ENCODE measurements at regions not wholly inside any gene's neighbourhood (a gene's known extent, or its start where the extent isn't known, plus 50 kb on each side); places are given as distances from the start of the nearest gene placed in this dataset.

DNA sequence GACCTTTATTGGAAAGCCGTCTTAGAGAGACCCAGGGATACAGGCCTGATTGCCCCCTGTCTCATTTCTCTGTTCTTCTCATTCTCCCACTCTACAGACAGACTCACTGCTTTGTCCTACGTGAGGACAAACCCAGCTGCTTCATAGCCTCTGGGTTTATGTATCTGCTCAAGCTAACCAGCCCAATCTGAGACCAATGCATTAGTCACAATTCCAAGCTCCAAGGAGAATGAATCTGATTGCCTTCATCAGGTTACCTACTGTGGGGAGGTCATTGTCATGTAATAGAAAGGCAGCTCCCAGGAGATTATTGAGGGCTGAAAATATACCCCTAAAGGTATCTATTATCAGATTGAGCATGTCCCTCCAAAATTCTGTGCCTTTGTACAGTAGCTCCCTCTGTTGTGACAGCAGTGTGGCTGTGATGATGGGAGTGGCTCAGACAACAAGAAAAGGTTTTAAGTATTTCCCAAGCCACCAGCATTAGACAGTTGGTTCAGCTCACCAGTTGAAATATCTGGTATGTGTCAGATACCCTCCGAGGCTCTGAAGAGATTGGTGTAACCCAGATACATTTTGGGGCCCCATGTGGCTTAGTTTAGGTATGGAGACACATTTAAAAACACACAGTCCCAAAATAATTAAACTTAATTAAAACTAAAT lies 123.1 kb upstream of the EEPD1 start:
- WGBS (ENCODE audit: insufficient coverage), result 79% methylated on average over 2 of the region's 3 CpGs

DNA sequence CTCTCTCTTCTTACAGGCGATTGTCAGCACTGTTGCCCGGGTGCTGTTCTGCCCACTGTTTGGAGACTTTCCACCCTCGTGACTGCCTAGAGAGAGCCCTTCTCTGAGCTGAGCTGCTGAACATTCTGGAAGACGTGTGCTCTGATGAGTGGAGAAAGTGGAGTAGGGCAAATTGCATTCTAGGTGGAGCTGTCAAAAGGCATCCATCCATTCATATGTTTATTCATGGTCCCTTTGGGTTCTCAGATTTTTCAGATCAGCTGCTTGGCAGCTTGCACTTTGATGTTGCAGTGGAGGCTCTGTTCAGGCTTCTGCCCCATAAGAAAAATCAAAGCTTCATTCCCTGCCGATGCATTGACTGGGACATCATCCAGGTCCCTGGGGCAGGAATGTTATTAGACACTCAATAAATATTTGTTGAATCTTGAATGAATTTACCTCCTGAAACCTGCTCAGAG lies 120.7 kb upstream of the EEPD1 start:
- peaks cover 2% of the 10 kb centered on the region for H3K27me3 ChIP-seq (ENCODE audit: control insufficient read depth, insufficient read depth, low read length)
- no peak overlapping the region for H3K4me3 ChIP-seq (ENCODE audit: low read length)
- peaks cover 39% of the 10 kb centered on the region for H3K4me1 ChIP-seq (ENCODE audit: control insufficient read depth, insufficient read depth, low read length)
- no peak overlapping the region for H3K27ac ChIP-seq (ENCODE audit: low read length)
- WGBS (ENCODE audit: insufficient coverage), result 90% methylated on average over 2 of the region's 5 CpGs
- no peaks in the 10 kb centered on the region for H3K36me3 ChIP-seq (ENCODE audit: control insufficient read depth, insufficient read depth, low read length)
- no peak for DNase-seq
- H3K9me3 ChIP-seq (replicated peaks; ENCODE audit: control insufficient read depth, low read depth, low read length), result no peaks in the 10 kb centered on the region

More for the DNA sequence above, 123.1 kb upstream of the EEPD1 start:
- H3K4me1 ChIP-seq (ENCODE audit: control insufficient read depth, insufficient read depth, low read length), result peaks cover 16% of the 10 kb centered on the region
- H3K36me3 ChIP-seq (ENCODE audit: control insufficient read depth, insufficient read depth, low read length), result no peaks in the 10 kb centered on the region
- no peak overlapping the region for H3K4me3 ChIP-seq (ENCODE audit: low read length)
- peaks cover 2% of the 10 kb centered on the region for H3K27me3 ChIP-seq (ENCODE audit: control insufficient read depth, insufficient read depth, low read length)
- no peaks in the 10 kb centered on the region for H3K9me3 ChIP-seq (replicated peaks; ENCODE audit: control insufficient read depth, low read depth, low read length)
- no peak overlapping the region for H3K27ac ChIP-seq (ENCODE audit: low read length)
- DNase-seq, result no peak

GRCh38 chr7:36034020-36034419 lies 119.0 kb upstream of the EEPD1 start:
- no peak for DNase-seq
- H3K4me1 ChIP-seq (ENCODE audit: control insufficient read depth, insufficient read depth, low read length), result peaks cover 43% of the 10 kb centered on the region
- H3K36me3 ChIP-seq (ENCODE audit: control insufficient read depth, insufficient read depth, low read length), result no peaks in the 10 kb centered on the region
- WGBS (ENCODE audit: insufficient coverage), result 94% methylated on average over 2 of the region's 4 CpGs
- H3K4me3 ChIP-seq (ENCODE audit: low read length), result no peak overlapping the region
- H3K27me3 ChIP-seq (ENCODE audit: control insufficient read depth, insufficient read depth, low read length), result peaks cover 2% of the 10 kb centered on the region
- H3K27ac ChIP-seq (ENCODE audit: low read length), result no peak overlapping the region
- no peaks in the 10 kb centered on the region for H3K9me3 ChIP-seq (replicated peaks; ENCODE audit: control insufficient read depth, low read depth, low read length)

DNA sequence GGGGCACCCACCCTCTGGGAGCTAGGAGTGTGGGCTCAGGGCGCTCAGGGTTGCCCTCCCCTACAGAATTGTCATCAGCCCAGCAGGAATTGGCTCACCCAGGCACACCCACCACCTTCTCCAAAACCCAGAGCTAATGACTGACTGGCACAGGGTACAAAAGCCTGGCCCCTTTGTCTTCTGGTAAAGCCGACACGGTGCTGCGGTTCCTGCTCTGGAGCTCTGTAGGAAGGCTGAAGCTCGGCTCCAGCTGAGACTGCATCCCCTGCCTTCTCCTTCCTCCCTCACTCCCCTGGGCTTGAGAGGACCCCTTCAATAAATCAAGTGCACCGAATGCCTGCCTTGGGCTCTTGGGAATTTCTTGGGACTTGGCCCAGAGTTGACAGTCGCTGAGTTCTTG lies 117.9 kb upstream of the EEPD1 start:
- Histone ChIP-seq H3K27ac (ENCODE audit: low read length) (peak overlapping the region; percentile 90), H3K4me1 (ENCODE audit: control insufficient read depth, insufficient read depth, low read length) (peaks cover 34% of the 10 kb centered on the region), H3K9me3 (replicated peaks; ENCODE audit: control insufficient read depth, low read depth, low read length) (no peaks in the 10 kb centered on the region), H3K36me3 (ENCODE audit: control insufficient read depth, insufficient read depth, low read length) (no peaks in the 10 kb centered on the region), H3K27me3 (ENCODE audit: control insufficient read depth, insufficient read depth, low read length) (peaks cover 2% of the 10 kb centered on the region), H3K4me3 (ENCODE audit: low read length) (no peak overlapping the region)
- 71% methylated on average over 7 of the region's 7 CpGs for WGBS (ENCODE audit: insufficient coverage)
- DNase-seq, result no peak

GRCh38 chr7:36036590-36036989 lies 116.5 kb upstream of the EEPD1 start:
- H3K27me3 ChIP-seq (ENCODE audit: control insufficient read depth, insufficient read depth, low read length), result peaks cover 2% of the 10 kb centered on the region
- peaks cover 33% of the 10 kb centered on the region for H3K4me1 ChIP-seq (ENCODE audit: control insufficient read depth, insufficient read depth, low read length)
- H3K27ac ChIP-seq (ENCODE audit: low read length), result peak overlapping the region; percentile 90
- no peaks in the 10 kb centered on the region for H3K36me3 ChIP-seq (ENCODE audit: control insufficient read depth, insufficient read depth, low read length)
- H3K4me3 ChIP-seq (ENCODE audit: low read length), result no peak overlapping the region
- no peak for DNase-seq
- WGBS (ENCODE audit: insufficient coverage), result 58% methylated on average over 3 of the region's 4 CpGs
- no peaks in the 10 kb centered on the region for H3K9me3 ChIP-seq (replicated peaks; ENCODE audit: control insufficient read depth, low read depth, low read length)

GRCh38 chr7:36037121-36037662 lies 115.9 kb upstream of the EEPD1 start:
- Histone ChIP-seq H3K4me3 (ENCODE audit: low read length) (no peak overlapping the region), H3K27ac (ENCODE audit: low read length) (peak overlapping the region; percentile 90), H3K9me3 (replicated peaks; ENCODE audit: control insufficient read depth, low read depth, low read length) (no peaks in the 10 kb centered on the region), H3K27me3 (ENCODE audit: control insufficient read depth, insufficient read depth, low read length) (peaks cover 2% of the 10 kb centered on the region), H3K36me3 (ENCODE audit: control insufficient read depth, insufficient read depth, low read length) (no peaks in the 10 kb centered on the region), H3K4me1 (ENCODE audit: control insufficient read depth, insufficient read depth, low read length) (peaks cover 33% of the 10 kb centered on the region)
- WGBS (ENCODE audit: insufficient coverage), result 31% methylated on average over 3 of the region's 11 CpGs
- DNase-seq, result peak; percentile 90

- H3K36me3 ChIP-seq (ENCODE audit: control insufficient read depth, insufficient read depth, low read length), result no peaks in the 10 kb centered on the region
- no peak overlapping the region for H3K4me3 ChIP-seq (ENCODE audit: low read length)
- DNase-seq, result no peak
- H3K27me3 ChIP-seq (ENCODE audit: control insufficient read depth, insufficient read depth, low read length), result peaks cover 2% of the 10 kb centered on the region
- H3K4me1 ChIP-seq (ENCODE audit: control insufficient read depth, insufficient read depth, low read length), result peaks cover 31% of the 10 kb centered on the region
- H3K9me3 ChIP-seq (replicated peaks; ENCODE audit: control insufficient read depth, low read depth, low read length), result no peaks in the 10 kb centered on the region
- 100% methylated on average over 1 of the region's 7 CpGs for WGBS (ENCODE audit: insufficient coverage)
- H3K27ac ChIP-seq (ENCODE audit: low read length), result peak overlapping the region; percentile 78
Measured at GRCh38 chr7:36038063-36038721, 114.9 kb upstream of the EEPD1 start.

DNA sequence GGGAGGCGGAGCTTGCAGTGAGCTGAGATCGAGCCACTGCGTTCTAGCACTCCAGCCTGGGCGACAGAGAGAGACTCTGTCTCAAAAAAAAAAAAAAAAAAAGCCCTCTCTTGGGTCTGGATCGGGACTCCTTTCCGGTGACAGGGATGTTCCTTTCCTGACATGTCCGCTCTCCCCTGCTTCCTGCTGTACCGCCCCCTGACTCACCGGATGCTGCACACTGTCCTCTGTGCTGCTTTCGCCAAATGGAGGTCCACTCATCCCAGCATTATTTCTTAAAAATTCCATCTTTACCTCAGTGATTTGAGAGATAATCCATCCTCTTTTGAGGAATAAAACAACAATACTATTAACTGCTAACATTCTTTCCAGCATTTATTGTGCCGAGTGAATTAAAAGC lies 113.8 kb upstream of the EEPD1 start:
- H3K9me3 ChIP-seq (replicated peaks; ENCODE audit: control insufficient read depth, low read depth, low read length), result no peaks in the 10 kb centered on the region
- no peaks in the 10 kb centered on the region for H3K36me3 ChIP-seq (ENCODE audit: control insufficient read depth, insufficient read depth, low read length)
- H3K4me3 ChIP-seq (ENCODE audit: low read length), result no peak overlapping the region
- H3K4me1 ChIP-seq (ENCODE audit: control insufficient read depth, insufficient read depth, low read length), result peaks cover 32% of the 10 kb centered on the region
- WGBS (ENCODE audit: insufficient coverage), result 90% methylated on average over 10 of the region's 11 CpGs
- H3K27me3 ChIP-seq (ENCODE audit: control insufficient read depth, insufficient read depth, low read length), result no peaks in the 10 kb centered on the region
- no peak for DNase-seq
- H3K27ac ChIP-seq (ENCODE audit: low read length), result no peak overlapping the region

DNA sequence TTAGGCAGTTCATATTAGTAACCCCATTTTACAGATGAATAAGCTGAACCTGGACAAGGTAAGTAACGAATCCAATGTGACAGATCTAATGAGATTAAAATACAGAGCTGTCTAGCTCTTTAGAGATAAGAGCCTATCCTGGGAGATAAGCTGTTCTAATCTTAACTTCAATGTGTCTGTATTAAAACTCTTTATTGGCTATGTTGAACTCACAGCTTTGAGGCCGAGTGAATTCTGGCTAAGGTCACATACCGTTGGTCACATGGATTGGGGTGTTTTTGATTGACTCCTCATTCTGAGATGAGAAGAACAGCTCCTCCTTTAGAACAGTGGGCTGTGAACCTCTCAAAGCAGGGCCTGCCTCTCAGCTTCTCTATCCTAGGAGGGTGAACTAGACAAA lies 113.4 kb upstream of the EEPD1 start:
- Histone ChIP-seq H3K27me3 (ENCODE audit: control insufficient read depth, insufficient read depth, low read length) (no peaks in the 10 kb centered on the region), H3K4me3 (ENCODE audit: low read length) (no peak overlapping the region), H3K4me1 (ENCODE audit: control insufficient read depth, insufficient read depth, low read length) (peaks cover 34% of the 10 kb centered on the region), H3K27ac (ENCODE audit: low read length) (no peak overlapping the region), H3K9me3 (replicated peaks; ENCODE audit: control insufficient read depth, low read depth, low read length) (no peaks in the 10 kb centered on the region), H3K36me3 (ENCODE audit: control insufficient read depth, insufficient read depth, low read length) (no peaks in the 10 kb centered on the region)
- DNase-seq, result no peak
- WGBS (ENCODE audit: insufficient coverage), result no CpG with 5 or more reads among the region's 3 CpGs

DNA sequence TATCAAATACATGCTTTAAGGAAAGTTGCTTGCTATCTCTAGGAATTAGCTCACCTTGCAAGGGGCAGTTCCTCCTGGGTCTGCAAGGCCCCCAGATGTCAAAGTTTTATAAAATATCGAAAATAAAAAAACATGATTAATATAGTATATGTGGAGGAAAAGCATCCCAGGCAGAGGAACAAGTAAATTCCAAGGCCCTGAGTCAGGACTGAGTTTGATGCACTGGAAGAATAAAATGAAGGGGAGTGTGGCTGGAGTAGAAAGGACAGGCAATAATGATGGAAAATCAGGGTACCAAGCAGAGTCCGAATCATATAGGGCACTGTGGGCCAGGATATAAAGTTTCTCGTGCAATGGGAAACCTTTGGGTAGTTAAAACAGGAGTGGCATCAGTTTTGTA lies 112.4 kb upstream of the EEPD1 start:
- WGBS (ENCODE audit: insufficient coverage), result 89% methylated on average over 2 of the region's 3 CpGs
- Histone ChIP-seq H3K27me3 (ENCODE audit: control insufficient read depth, insufficient read depth, low read length) (no peaks in the 10 kb centered on the region), H3K4me3 (ENCODE audit: low read length) (no peak overlapping the region), H3K4me1 (ENCODE audit: control insufficient read depth, insufficient read depth, low read length) (peaks cover 30% of the 10 kb centered on the region), H3K36me3 (ENCODE audit: control insufficient read depth, insufficient read depth, low read length) (no peaks in the 10 kb centered on the region), H3K9me3 (replicated peaks; ENCODE audit: control insufficient read depth, low read depth, low read length) (no peaks in the 10 kb centered on the region), H3K27ac (ENCODE audit: low read length) (no peak overlapping the region)
- no peak for DNase-seq
